Endothelial cell of umbilical vein (primary cell): ENCODE measurements at regions not wholly inside any gene's neighbourhood (a gene's known extent, or its start where the extent isn't known, plus 50 kb on each side); places are given as distances from the start of the nearest gene placed in this dataset.

Source experiments
- BruUV-seq: library from RNA; stranded (reverse); fragments of 400-500 nt; replicated peaks from 2 replicates; lab custom pipeline; 2021; lab: Mats Ljungman, UMichigan
- CTCF ChIA-PET: fragments of 300-600, 350-600 bp; sonication (Branson Sonifier 250); formaldehyde crosslinking; loops from one replicate; lab custom pipeline; 2021; ENCODE audit warnings: antibody characterized with exemption, inconsistent platforms; lab: Charles Lee
- POLR2A ChIA-PET: fragments of 300-600, 350-600 bp; sonication (Branson Sonifier 250); formaldehyde crosslinking; loops from one replicate; lab custom pipeline; 2021; ENCODE audit warnings: antibody characterized with exemption, inconsistent platforms; lab: Charles Lee
- DNase-seq: peaks from one replicate; pipeline ENCODE4 v3.0.0-alpha.2; 2011; ENCODE audit warnings: low read depth, low spot score
- FAIRE-seq: peaks from 2 replicates; lab custom pipeline; 2011; peaks lifted over from hg19 to GRCh38; lab: Jason Lieb, UNC
- H2AFZ ChIP-seq: 2 replicates; pipeline ENCODE4 v1.6.0; 2012; ENCODE audit warnings: low read depth, low read length, control low read depth, inconsistent platforms
- H3K27ac ChIP-seq: 2 replicates; pipeline ENCODE4 v1.5.1; 2011; ENCODE audit warnings: low read depth, mild to moderate bottlenecking, control low read depth, low read length, moderate library complexity; ENCODE audit not compliant: insufficient read depth
- H3K27me3 ChIP-seq, 2 experiments: 2 replicates each; pipeline versions ENCODE4 v1.6.0 to v1.6.1; 2011; ENCODE audit warnings: low read length in 2 of 2, mixed read lengths in 1 of 2; ENCODE audit not compliant: control insufficient read depth in 2 of 2, insufficient read depth in 2 of 2
- H3K36me3 ChIP-seq, 2 experiments: 2 replicates in 1 of 2; 3 replicates in 1 of 2; pipeline ENCODE4 v1.5.1; 2011; ENCODE audit warnings: low read length in 2 of 2, mild to moderate bottlenecking in 1 of 2, moderate library complexity in 1 of 2; ENCODE audit not compliant: control insufficient read depth in 2 of 2, insufficient read depth in 2 of 2; ENCODE audit errors: extremely low read depth in 1 of 2
- H3K4me1 ChIP-seq: 3 replicates; pipeline ENCODE4 v1.5.1; 2011; ENCODE audit warnings: mild to moderate bottlenecking, low read length; ENCODE audit not compliant: control insufficient read depth, insufficient read depth; ENCODE audit errors: extremely low read depth
- H3K4me2 ChIP-seq: 2 replicates; pipeline ENCODE4 v1.6.1; 2011; ENCODE audit warnings: low read length, control low read depth, mixed read lengths; ENCODE audit not compliant: insufficient read depth
- H3K4me3 ChIP-seq, 3 experiments: fragments of 200-600 bp in 1 of 3; sonication (generic), shearing (Covaris generic) in 1 of 3; replicated peaks in 1 of 3; 2 replicates each; pipeline ENCODE4 v1.5.1; 2011 to 2016; ENCODE audit warnings: control low read depth in 3 of 3, low read length in 3 of 3, mild to moderate bottlenecking in 2 of 3, inconsistent platforms in 1 of 3, low read depth in 1 of 3, moderate library complexity in 1 of 3; ENCODE audit not compliant: insufficient read depth in 1 of 3
- H3K79me2 ChIP-seq: 2 replicates; pipeline ENCODE4 v1.6.0; 2012; ENCODE audit warnings: low read length, inconsistent platforms; ENCODE audit not compliant: control insufficient read depth, insufficient read depth
- H3K9ac ChIP-seq: replicated peaks from 2 replicates; pipeline ENCODE3; 2011; ENCODE audit warnings: low read length, control low read depth; ENCODE audit not compliant: insufficient read depth; ENCODE audit errors: extremely low read depth
- H3K9me1 ChIP-seq: replicated peaks from 3 replicates; pipeline ENCODE4 v1.6.0; 2011; ENCODE audit warnings: mild to moderate bottlenecking, low read length; ENCODE audit not compliant: control insufficient read depth, insufficient read depth; ENCODE audit errors: extremely low read depth
- H3K9me3 ChIP-seq: replicated peaks from 2 replicates; pipeline ENCODE4 v1.5.1; 2012; ENCODE audit warnings: low read length, inconsistent platforms; ENCODE audit not compliant: control insufficient read depth, insufficient read depth
- H4K20me1 ChIP-seq: replicated peaks from 2 replicates; pipeline ENCODE3; 2011; ENCODE audit warnings: mild to moderate bottlenecking, low read length; ENCODE audit not compliant: control insufficient read depth, insufficient read depth; ENCODE audit errors: extremely low read depth
- CTCF ChIP-seq, 2 donors: IDR thresholded peaks; 1 replicate in 1 of 2; 2 replicates in 1 of 2; pipeline ENCODE4 v1.5.1; 2011; ENCODE audit warnings: low read length in 2 of 2, mild to moderate bottlenecking in 2 of 2, moderate library complexity in 2 of 2, control low read depth in 1 of 2, inconsistent platforms in 1 of 2, low read depth in 1 of 2; ENCODE audit not compliant: insufficient read depth in 1 of 2; ENCODE audit errors: extremely low read depth in 1 of 2
- EZH2 ChIP-seq: IDR thresholded peaks from 2 replicates; pipeline ENCODE4 v1.6.1; 2012; ENCODE audit warnings: borderline replicate concordance, low read depth, mild to moderate bottlenecking, moderate library complexity, low read length, inconsistent platforms; ENCODE audit not compliant: severe bottlenecking
- FOS ChIP-seq: IDR thresholded peaks from 2 replicates; pipeline ENCODE4 v1.6.1; 2011; ENCODE audit warnings: mild to moderate bottlenecking, low read length, moderate library complexity, borderline replicate concordance; ENCODE audit not compliant: insufficient read depth
- GATA2 ChIP-seq: IDR thresholded peaks from 2 replicates; pipeline ENCODE4 v1.7.0; 2011; ENCODE audit warnings: low read depth, mild to moderate bottlenecking, moderate library complexity, mixed read lengths, low read length; ENCODE audit not compliant: insufficient read length, insufficient read depth
- JUN ChIP-seq: IDR thresholded peaks from 2 replicates; pipeline ENCODE4 v1.6.1; 2011; ENCODE audit warnings: borderline replicate concordance, low read depth; ENCODE audit not compliant: insufficient read length, insufficient read depth
- MYC ChIP-seq: IDR thresholded peaks from one replicate; pipeline ENCODE4 v1.6.1; 2011; ENCODE audit warnings: mild to moderate bottlenecking, low read depth, low read length
- POLR2A ChIP-seq: IDR thresholded peaks from 2 replicates; pipeline ENCODE4 v1.6.1; 2012; ENCODE audit warnings: low read depth, mild to moderate bottlenecking, control low read depth, low read length
- POLR2AphosphoS5 ChIP-seq: IDR thresholded peaks from 2 replicates; pipeline ENCODE4 v1.6.1; 2012; ENCODE audit warnings: low read depth, mild to moderate bottlenecking, control low read depth, low read length, moderate library complexity; ENCODE audit not compliant: insufficient read depth
- dilution Hi-C: fragments of 300-500 bp; cut with MboI; formaldehyde crosslinking; loops from one replicate; pipeline ENCODE4 v1.15.0; 2019; ENCODE audit warnings: low sequenced_read_pairs; ENCODE audit not compliant: extremely low pct_ligation_motif_present
- intact Hi-C: fragments of 100-400 bp; cut with micrococcal nuclease; formaldehyde crosslinking; loops from one replicate; pipeline ENCODE4 v1.10.0; 2022
- TF ChIP-seq, protein P1 (sequence below): IDR thresholded peaks from 2 replicates; pipeline ENCODE4 v1.6.1; 2011; ENCODE audit not compliant: insufficient read depth, insufficient read length

DNA sequence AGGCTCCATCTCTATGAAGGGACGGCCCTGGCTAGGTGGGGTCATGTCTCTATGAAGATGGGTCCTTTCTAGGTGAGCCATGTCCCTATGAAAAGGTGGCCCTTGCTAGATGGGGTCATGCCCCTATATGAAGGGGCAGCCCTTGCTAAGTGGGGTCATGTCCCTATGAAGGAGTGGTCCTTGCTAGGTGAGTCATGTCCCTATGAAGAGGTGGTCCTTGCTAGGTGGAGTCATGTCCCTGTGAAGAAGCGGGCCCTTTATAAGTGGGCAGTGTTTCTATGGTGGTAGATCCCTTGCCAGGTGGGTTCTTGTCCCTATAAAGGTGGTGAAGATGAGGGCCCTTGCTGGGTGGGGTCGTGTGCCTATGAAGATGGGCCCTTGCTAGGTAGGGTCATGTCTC is 283.0 kb upstream of the IRX2 start:
- Histone ChIP-seq H3K27me3 (no peaks in the 10 kb centered on the region), H3K4me1 (no peaks in the 10 kb centered on the region), H3K4me2 (no peak overlapping the region), H3K9ac (no peak overlapping the region), H3K4me3 (no peak overlapping the region), H3K27ac (no peak overlapping the region), H2AFZ (no peak overlapping the region), H3K9me3 (peaks cover 3% of the 10 kb centered on the region), H3K79me2 (no peaks in the 10 kb centered on the region), H3K36me3 (no peaks in the 10 kb centered on the region), H3K9me1 (no peaks in the 10 kb centered on the region), H4K20me1 (no peaks in the 10 kb centered on the region)
- intact Hi-C loops, result no loop called here
- ChIA-PET POLR2A (no interaction called here), CTCF (no interaction called here)
- no TSS peak for BruUV-seq
- no peak for TF ChIP-seq JUN
- TF ChIP-seq EZH2, result no peak
- TF ChIP-seq CTCF (IDR thresholded peaks at IDR 0.05; ENCODE audit: extremely low read depth in 1 of 2, insufficient read depth in 1 of 2, low read depth in 1 of 2, low read length in 2 of 2), result no peak
- TF ChIP-seq POLR2A, result no peak
- TF ChIP-seq GATA2, result no peak
- TF ChIP-seq MYC, result no peak
- TF ChIP-seq FOS, result no peak
- TF ChIP-seq POLR2AphosphoS5, result no peak
- TF ChIP-seq, protein P1, sequence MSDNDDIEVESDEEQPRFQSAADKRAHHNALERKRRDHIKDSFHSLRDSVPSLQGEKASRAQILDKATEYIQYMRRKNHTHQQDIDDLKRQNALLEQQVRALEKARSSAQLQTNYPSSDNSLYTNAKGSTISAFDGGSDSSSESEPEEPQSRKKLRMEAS, result no peak
- DNase-seq (no peak), FAIRE-seq (no peak)
- dilution Hi-C loops, result no loop called here
